IPS-20b (cell line): ENCODE measurements at regions not wholly inside any gene's neighbourhood (a gene's known extent, or its start where the extent isn't known, plus 50 kb on each side); places are given as distances from the start of the nearest gene placed in this dataset.
"Not testable (repeated sequence)": the region's sequence is repeated elsewhere in the genome, so short reads cannot be mapped to it uniquely, and the experiment has no call there.

Source experiments
- H3K27ac ChIP-seq: one replicate; pipeline ENCODE4 v1.5.1; 2013; ENCODE audit warnings: low read length
- H3K27me3 ChIP-seq: 2 replicates; pipeline ENCODE4 v1.6.1; 2013; ENCODE audit warnings: mild to moderate bottlenecking, low read length, inconsistent platforms; ENCODE audit not compliant: insufficient read depth
- H3K36me3 ChIP-seq: 2 replicates; pipeline ENCODE4 v1.6.1; 2013; ENCODE audit warnings: low read depth, mild to moderate bottlenecking, inconsistent platforms, low read length, moderate library complexity; ENCODE audit not compliant: insufficient read depth
- H3K4me1 ChIP-seq: 2 replicates; pipeline ENCODE4 v1.6.1; 2013; ENCODE audit warnings: mild to moderate bottlenecking, control low read depth, inconsistent platforms, low read length, moderate library complexity; ENCODE audit not compliant: insufficient read depth
- H3K4me3 ChIP-seq: 2 replicates; pipeline ENCODE4 v1.5.1; 2013; ENCODE audit warnings: mild to moderate bottlenecking, low read length, inconsistent platforms
- H3K9ac ChIP-seq: 2 replicates; pipeline ENCODE4 v1.6.1; 2013; ENCODE audit warnings: low read depth, mild to moderate bottlenecking, inconsistent platforms, low read length, moderate library complexity
- H3K9me3 ChIP-seq: 2 replicates; pipeline ENCODE4 v1.6.1; 2013; ENCODE audit warnings: mild to moderate bottlenecking, low read depth, low read length, inconsistent platforms; ENCODE audit not compliant: insufficient read depth

DNA sequence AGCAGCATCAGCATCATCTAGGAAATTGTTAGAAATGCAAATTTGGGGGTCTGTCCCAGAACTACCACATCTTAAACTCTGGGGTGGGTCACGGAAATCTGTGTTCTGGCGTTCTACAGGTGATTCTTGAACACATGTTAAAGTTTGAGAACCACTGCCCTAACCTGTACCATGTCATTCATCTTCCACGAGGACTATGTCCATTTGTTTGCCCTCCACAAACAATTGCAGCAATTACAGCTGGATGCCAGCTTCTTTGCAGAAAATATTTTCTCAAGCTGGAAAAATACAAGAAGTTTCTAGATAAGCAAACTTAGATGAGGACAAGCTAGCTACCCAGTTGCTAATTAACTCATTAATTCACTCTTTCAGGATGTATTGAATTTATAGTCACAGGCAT, 54.1 kb downstream of the MAFB start:
- Histone ChIP-seq H3K4me1 (no peaks in the 10 kb centered on the region), H3K27ac (no peak overlapping the region), H3K4me3 (no peak overlapping the region), H3K27me3 (no peaks in the 10 kb centered on the region), H3K36me3 (no peaks in the 10 kb centered on the region), H3K9ac (no peak overlapping the region), H3K9me3 (no peaks in the 10 kb centered on the region)

DNA sequence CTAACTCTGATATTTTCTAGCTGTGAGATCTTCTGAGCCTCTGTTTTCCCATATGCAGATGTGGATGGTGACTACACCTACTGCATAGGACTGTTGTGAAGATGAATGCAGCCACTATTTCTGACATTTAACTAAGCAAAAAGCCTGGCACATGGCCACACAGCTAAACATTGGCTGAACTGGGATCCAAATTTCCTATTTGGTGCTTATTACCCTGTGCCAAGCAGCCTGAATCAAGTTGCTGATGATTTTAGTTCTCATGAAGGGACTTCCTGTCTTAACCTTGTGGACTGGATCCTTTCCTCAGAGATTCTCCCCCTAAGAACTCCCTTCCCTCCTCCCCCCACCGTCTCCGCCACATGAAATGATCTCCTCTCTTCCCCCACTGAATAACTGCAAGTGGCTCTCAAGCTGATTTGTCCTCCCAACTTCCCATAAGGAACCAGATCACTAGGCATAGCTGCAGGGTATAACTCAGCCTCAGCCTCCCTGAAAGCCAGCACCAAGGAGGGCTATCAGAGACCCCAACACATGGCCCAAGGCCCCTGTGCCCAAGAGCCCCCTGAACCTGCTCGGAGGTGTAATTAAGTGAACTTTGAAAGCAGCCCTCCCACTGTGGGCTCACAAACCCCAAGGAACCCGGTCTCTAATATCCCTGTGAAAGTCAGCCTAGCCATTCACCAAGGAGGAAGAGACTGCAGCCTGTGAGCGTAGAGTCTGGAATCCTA, 55.7 kb downstream of the MAFB start:
- H3K27ac ChIP-seq: no peak overlapping the region

DNA sequence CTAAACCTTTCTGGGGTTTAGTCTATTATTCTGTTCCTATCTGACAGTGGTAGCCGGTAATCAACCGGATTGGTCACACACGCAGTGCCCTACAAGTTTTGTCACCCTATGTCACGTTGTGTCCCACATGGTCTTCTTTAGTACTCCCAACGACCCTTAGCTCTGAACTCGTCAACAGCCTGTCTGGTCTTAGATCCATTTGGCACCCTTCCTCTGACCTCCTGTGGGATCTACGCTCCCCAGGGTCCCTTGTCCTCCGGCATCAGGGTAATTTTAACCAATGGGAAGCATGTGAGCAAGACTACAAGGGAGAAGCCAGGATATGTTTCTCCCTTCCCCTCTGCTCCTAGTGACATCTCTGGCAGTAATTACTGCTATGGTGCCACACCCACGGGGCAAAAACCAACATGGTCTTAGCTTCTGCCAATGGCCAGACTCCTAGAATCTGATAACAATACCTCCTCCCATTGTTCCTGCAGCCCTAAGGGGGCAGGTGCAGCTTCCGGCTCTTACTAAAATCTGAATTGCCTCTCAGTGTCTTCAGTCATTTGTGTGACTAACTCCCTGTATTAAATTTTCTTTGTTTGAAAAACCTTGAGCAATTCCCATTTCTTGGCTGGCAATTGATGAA, 56.6 kb downstream of the MAFB start:
- Histone ChIP-seq H3K27ac (no peak overlapping the region), H3K9ac (no peak overlapping the region), H3K36me3 (no peaks in the 10 kb centered on the region), H3K27me3 (no peaks in the 10 kb centered on the region), H3K4me1 (no peaks in the 10 kb centered on the region), H3K4me3 (no peak overlapping the region), H3K9me3 (no peaks in the 10 kb centered on the region)

More for the DNA sequence above, 55.7 kb downstream of the MAFB start:
- H3K27me3 ChIP-seq: no peaks in the 10 kb centered on the region
- no peak overlapping the region for H3K4me3 ChIP-seq
- no peaks in the 10 kb centered on the region for H3K36me3 ChIP-seq
- no peaks in the 10 kb centered on the region for H3K9me3 ChIP-seq
- no peak overlapping the region for H3K9ac ChIP-seq
- no peaks in the 10 kb centered on the region for H3K4me1 ChIP-seq

DNA sequence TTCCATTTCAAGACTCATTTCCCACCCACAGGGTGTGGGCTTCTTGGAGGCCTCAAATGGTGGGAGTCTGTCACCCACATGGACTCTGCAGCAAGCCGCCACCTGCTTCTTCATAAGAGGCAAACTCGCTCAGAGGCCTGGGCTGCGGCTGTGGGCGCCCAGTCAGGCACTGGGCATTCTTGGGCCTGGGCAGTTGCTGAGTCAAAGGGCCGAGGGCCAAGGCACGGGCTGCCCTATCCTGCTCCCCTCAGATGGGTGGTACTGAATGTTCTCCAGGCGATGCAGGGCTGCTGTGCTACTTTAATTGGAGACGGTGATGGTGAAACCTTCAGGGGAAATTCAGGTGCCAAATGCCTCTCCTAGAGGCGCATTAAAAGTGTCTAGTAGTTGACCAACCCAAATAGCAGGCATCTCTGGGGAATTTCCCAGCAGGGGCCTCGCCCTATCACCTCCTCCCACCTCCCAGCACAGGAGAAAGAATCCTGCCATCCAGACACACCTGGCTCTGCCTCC, 57.9 kb downstream of the MAFB start:
- Histone ChIP-seq H3K27ac (no peak overlapping the region), H3K4me3 (no peak overlapping the region), H3K4me1 (no peaks in the 10 kb centered on the region), H3K9me3 (no peaks in the 10 kb centered on the region; the same call in 1 of the 2 replicates), H3K36me3 (no peaks in the 10 kb centered on the region), H3K27me3 (no peaks in the 10 kb centered on the region), H3K9ac (no peak overlapping the region)

DNA sequence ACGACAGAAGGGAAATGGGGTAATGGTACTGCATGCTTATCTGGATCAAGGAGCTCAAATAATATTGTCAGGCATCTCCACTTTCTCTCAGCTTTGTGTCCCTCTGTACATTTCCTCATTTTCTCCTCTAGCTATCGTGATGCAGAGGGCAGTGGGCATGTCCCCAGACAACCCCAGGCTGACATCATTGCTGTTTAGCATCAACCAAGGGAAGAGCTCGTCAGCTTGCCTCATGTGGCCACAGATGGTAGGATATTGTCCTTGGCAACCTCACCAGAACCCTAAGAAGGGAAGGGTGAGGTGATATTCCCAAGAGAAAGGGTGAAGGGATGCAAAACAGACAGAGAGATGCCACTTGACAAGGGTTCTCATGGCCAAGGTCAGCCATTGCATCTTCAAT, 58.3 kb downstream of the MAFB start:
- H3K4me3 ChIP-seq: no peak overlapping the region
- H3K9ac ChIP-seq: no peak overlapping the region
- H3K4me1 ChIP-seq: no peaks in the 10 kb centered on the region
- H3K9me3 ChIP-seq: no peaks in the 10 kb centered on the region; the same call in 1 of the 2 replicates
- H3K27me3 ChIP-seq: no peaks in the 10 kb centered on the region
- H3K27ac ChIP-seq: no peak overlapping the region
- H3K36me3 ChIP-seq: no peaks in the 10 kb centered on the region

DNA sequence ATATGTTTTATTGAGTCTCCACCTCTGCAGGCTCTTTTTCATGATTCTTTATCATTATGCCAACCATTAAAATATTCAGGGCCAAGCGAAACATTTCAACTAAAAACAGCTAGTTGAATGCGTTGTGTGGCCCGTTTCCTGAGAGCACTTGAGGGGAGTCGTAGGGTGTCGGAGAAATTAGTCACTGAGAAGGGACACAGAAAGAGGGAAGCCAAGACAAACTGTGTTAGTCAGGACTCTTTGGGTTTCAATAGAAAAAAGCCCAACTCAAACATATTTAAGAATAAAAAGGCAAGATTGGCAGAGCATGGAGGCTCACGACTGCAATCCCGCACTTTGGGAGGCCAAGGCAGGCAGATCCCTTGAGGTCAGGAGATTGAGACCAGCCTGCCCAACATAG, 58.9 kb downstream of the MAFB start:
- Histone ChIP-seq H3K27me3 (no peaks in the 10 kb centered on the region), H3K4me1 (no peaks in the 10 kb centered on the region), H3K36me3 (no peaks in the 10 kb centered on the region), H3K9ac (no peak overlapping the region), H3K27ac (no peak overlapping the region), H3K4me3 (no peak overlapping the region), H3K9me3 (no peaks in the 10 kb centered on the region; the same call in 1 of the 2 replicates)

DNA sequence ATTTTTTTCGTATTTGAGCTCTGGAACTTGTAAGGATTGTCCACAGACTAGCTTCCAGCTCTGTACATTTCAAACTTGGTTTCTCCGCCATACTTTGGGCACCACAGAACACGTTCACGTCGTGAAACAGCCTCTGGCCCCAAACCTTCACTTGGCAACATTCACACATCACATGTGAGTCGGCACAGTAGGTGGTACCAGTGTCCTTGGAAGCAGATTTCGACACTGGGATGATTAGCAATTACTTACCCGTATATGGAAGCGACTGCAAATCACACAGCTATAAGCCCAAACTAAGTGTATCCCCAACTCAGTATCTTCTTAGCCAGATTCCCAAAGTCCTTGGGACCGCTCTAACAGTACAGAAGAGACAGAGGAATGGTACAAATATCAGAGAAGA, 60.2 kb downstream of the MAFB start:
- Histone ChIP-seq H3K4me1 (no peaks in the 10 kb centered on the region), H3K4me3 (no peak overlapping the region), H3K9me3 (no peaks in the 10 kb centered on the region; the same call in 1 of the 2 replicates), H3K27ac (no peak overlapping the region), H3K27me3 (no peaks in the 10 kb centered on the region), H3K36me3 (no peaks in the 10 kb centered on the region), H3K9ac (no peak overlapping the region)

DNA sequence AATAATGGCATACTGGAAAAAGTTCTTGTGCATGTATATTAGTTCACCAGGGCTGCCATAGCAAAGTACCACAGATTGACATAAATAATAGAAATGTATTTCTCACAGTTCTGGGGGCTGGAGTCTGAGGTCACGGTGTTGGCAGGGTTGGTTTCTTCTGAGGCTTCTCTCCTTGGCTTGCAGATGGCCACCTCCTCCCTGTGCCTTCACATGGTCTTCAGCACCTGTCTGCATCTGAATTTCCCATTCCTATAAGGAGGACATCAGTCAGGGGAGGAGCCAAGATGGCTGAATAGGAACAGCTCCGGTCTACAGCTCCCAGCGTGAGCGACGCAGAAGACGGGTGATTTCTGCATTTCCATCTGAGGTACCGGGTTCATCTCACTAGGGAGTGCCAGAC, 70.0 kb downstream of the MAFB start:
- H3K9me3 ChIP-seq, H3K36me3 ChIP-seq, H3K27me3 ChIP-seq, H3K4me1 ChIP-seq, H3K4me3 ChIP-seq, H3K27ac ChIP-seq, H3K9ac ChIP-seq: not testable (repeated sequence)

DNA sequence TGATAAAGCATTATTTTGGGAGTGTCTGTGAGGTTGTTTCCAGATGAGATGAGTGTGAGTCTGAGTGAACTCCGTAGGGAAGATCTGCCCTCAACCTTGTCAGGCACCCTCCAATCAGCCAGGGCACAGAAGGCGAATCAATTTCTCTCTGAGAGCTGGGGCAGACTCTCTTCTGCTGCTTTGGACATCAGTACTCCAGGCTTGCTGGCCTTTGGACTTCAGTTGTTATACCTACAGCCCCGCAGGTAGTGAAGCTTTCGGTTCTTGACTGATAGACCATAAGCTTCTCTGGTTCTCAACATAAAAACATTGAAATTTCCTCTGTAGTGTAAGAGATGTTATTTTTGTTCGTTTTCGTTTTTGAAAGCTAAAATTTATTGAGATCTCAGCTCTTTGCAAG, 71.4 kb downstream of the MAFB start:
- Histone ChIP-seq H3K4me1 (no peaks in the 10 kb centered on the region), H3K9ac (no peak overlapping the region), H3K27ac (no peak overlapping the region), H3K4me3 (no peak overlapping the region), H3K9me3 (no peaks in the 10 kb centered on the region), H3K36me3 (no peaks in the 10 kb centered on the region), H3K27me3 (no peaks in the 10 kb centered on the region)

DNA sequence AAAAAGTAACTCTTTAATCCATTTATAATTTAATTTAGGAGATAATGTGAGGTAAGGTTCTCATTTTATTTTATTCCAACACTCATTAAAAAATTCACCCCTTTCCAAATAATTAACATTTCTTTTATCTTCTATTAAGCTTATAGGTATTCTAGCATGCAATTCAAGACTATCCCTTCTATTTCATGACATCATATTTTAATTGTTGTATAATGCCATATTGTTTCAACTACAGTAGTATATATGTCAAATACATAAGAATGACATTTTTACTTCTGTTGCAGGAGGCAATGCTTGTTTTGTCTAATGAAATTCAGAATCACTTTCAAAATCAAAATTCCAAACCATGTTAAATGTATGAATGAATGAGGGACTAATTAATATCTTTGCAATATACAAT, 76.2 kb downstream of the MAFB start:
- Histone ChIP-seq H3K4me1 (no peaks in the 10 kb centered on the region), H3K27me3 (no peaks in the 10 kb centered on the region), H3K4me3 (no peak overlapping the region), H3K9ac (no peak overlapping the region), H3K9me3 (no peaks in the 10 kb centered on the region), H3K36me3 (no peaks in the 10 kb centered on the region), H3K27ac (no peak overlapping the region)

DNA sequence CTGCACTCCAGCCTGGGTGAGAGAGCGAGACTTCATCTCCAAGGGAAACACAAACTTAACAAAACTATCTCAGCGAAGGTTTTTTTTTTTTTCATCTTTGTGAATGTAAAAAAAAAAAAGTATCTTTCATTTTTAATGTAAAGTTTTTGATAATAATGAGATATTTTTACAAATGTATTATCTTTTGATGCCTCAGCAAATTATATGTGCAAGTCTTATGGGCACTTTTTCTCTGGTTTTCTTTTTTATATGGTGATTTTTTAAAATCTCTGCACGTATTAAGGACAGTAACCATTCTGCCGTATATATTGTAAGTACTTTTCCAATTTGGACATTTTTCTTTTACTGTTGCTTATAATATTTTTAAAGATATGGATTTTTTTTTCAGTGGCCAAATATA, 76.8 kb downstream of the MAFB start:
- Histone ChIP-seq H3K9me3 (no peaks in the 10 kb centered on the region), H3K36me3 (no peaks in the 10 kb centered on the region), H3K4me3 (no peak overlapping the region), H3K9ac (no peak overlapping the region), H3K4me1 (no peaks in the 10 kb centered on the region), H3K27ac (no peak overlapping the region), H3K27me3 (no peaks in the 10 kb centered on the region)

DNA sequence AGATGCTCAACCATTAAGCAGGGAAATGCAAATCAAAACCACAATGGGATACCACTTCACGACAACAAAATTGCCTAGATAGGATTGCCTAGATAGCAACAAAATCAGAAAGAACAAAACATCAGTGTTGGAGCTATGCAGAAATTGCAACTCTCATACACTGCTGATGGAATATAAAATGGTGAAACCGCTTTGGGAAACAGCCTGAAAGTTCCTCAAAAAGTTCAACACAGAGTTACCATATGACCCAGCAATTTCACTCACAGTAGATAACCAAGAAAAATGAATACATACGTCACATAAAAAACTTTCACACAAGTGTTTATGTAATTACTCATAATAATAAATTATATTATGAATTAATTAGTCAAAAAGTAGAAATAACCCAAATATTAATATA, 78.3 kb downstream of the MAFB start:
- H3K4me3 ChIP-seq: no peak overlapping the region
- no peaks in the 10 kb centered on the region for H3K4me1 ChIP-seq
- no peaks in the 10 kb centered on the region for H3K36me3 ChIP-seq
- H3K27ac ChIP-seq: no peak overlapping the region
- no peaks in the 10 kb centered on the region for H3K9me3 ChIP-seq
- H3K9ac ChIP-seq: no peak overlapping the region
- H3K27me3 ChIP-seq: no peaks in the 10 kb centered on the region
